HS-5 (cell line): ENCODE measurements at regions not wholly inside any gene's neighbourhood (a gene's known extent, or its start where the extent isn't known, plus 50 kb on each side); places are given as distances from the start of the nearest gene placed in this dataset.

Source experiments
- DNase-seq: peaks from one replicate; pipeline ENCODE4 v3.0.0-alpha.2; 2012; ENCODE audit warnings: low read depth

- no peak for DNase-seq
Measured at GRCh38 chr2:119104414-119104813, 54.1 kb downstream of the C1QL2 start.

- no peak for DNase-seq
Measured at GRCh38 chr2:119102964-119103363, 55.6 kb downstream of the C1QL2 start.

- no peak for DNase-seq
Measured at GRCh38 chr2:119088416-119088815, 70.1 kb downstream of the C1QL2 start.

GRCh38 chr2:119086327-119086726, 72.2 kb downstream of the C1QL2 start:
- no peak for DNase-seq

- no peak for DNase-seq
Measured at GRCh38 chr2:119085613-119086012, 72.9 kb downstream of the C1QL2 start.

- no peak for DNase-seq
Measured at GRCh38 chr2:119083416-119083815, 75.1 kb downstream of the C1QL2 start.

- DNase-seq, result no peak
Measured at GRCh38 chr2:119082821-119083400, 75.6 kb downstream of the C1QL2 start.

GRCh38 chr2:119078796-119079195, 79.8 kb downstream of the C1QL2 start:
- DNase-seq, result no peak

GRCh38 chr2:119076713-119077112, 81.8 kb downstream of the C1QL2 start:
- no peak for DNase-seq

- no peak for DNase-seq
Measured at GRCh38 chr2:119073213-119073612, 85.3 kb downstream of the C1QL2 start.

GRCh38 chr2:119071476-119071875, 87.1 kb downstream of the C1QL2 start:
- no peak for DNase-seq

- no peak for DNase-seq
Measured at GRCh38 chr2:119069781-119070180, 88.8 kb downstream of the C1QL2 start.

- no peak for DNase-seq
Measured at GRCh38 chr2:119068154-119068725, 90.3 kb downstream of the C1QL2 start.

- peak; percentile 5 for DNase-seq
Measured at GRCh38 chr2:119066272-119066804, 92.2 kb downstream of the C1QL2 start.

- no peak for DNase-seq
Measured at GRCh38 chr2:119065146-119065545, 93.4 kb downstream of the C1QL2 start.

- no peak for DNase-seq
Measured at GRCh38 chr2:119064567-119064966, 94.0 kb downstream of the C1QL2 start.

GRCh38 chr2:119063177-119063576, 95.4 kb downstream of the C1QL2 start:
- DNase-seq, result no peak

GRCh38 chr2:119062652-119063051, 95.9 kb downstream of the C1QL2 start:
- DNase-seq, result no peak

GRCh38 chr2:119062179-119062578, 96.4 kb downstream of the C1QL2 start:
- DNase-seq, result no peak

GRCh38 chr2:119059940-119060339, 98.6 kb downstream of the C1QL2 start:
- no peak for DNase-seq

GRCh38 chr2:119059287-119059686, 99.3 kb downstream of the C1QL2 start:
- no peak for DNase-seq

- DNase-seq, result no peak
Measured at GRCh38 chr2:119053700-119054436, 104.7 kb downstream of the C1QL2 start.

GRCh38 chr2:119051263-119051662, 107.3 kb downstream of the C1QL2 start:
- no peak for DNase-seq
